Activated T-helper 17 cell treated with anti-CD3 and anti-CD28 coated beads, Interleukin-2, amount 50 U/mL, for 72 hours (primary cell): ENCODE measurements at regions not wholly inside any gene's neighbourhood (a gene's known extent, or its start where the extent isn't known, plus 50 kb on each side); places are given as distances from the start of the nearest gene placed in this dataset.

Source experiments
- ATAC-seq: fragments of 150-1000 bp; cut with Tn5 transposase; replicated peaks from 2 replicates; pipeline ENCODE4 v1.10.0; 2021; ENCODE audit warnings: mild to moderate bottlenecking, moderate library complexity
- H3K27ac Mint-ChIP-seq: one replicate; pipeline ENCODE4 v1.8.0; 2022; ENCODE audit warnings: mixed read lengths
- H3K27me3 Mint-ChIP-seq: one replicate; pipeline ENCODE4 v1.8.0; 2022; ENCODE audit warnings: mixed read lengths
- H3K36me3 Mint-ChIP-seq: one replicate; pipeline ENCODE4 v1.8.0; 2022; ENCODE audit warnings: low read depth, mild to moderate bottlenecking, mixed read lengths
- H3K4me1 Mint-ChIP-seq: one replicate; pipeline ENCODE4 v1.8.0; 2022; ENCODE audit warnings: mixed read lengths
- H3K4me3 Mint-ChIP-seq: one replicate; pipeline ENCODE4 v1.8.0; 2022; ENCODE audit warnings: mild to moderate bottlenecking, mixed read lengths
- H3K9me3 Mint-ChIP-seq: one replicate; pipeline ENCODE4 v1.8.0; 2022; ENCODE audit warnings: mixed read lengths

DNA sequence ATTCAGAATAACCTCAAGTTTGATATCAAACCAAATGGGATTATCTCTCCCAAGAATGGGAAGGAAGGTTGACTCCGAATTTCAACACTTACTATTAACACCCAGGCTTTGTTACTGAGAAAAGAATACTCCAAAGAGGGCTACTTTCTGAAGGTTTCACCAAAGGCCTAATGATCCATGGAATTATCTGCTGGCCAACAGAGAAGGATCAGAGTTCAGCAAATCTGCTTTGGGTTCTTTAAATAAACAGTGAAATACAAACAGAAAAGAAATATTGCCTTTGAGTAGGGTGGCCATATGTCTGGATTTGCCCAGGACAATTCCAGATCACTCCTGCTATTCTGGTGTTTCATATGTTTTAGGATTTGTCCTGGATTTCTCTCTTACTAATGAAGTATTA is 564.5 kb upstream of the PSMD7 start:
- Mint-ChIP-seq H3K27me3 (peaks cover 4% of the 10 kb centered on the region), H3K36me3 (no peaks in the 10 kb centered on the region), H3K4me3 (no peak overlapping the region), H3K9me3 (peaks cover 12% of the 10 kb centered on the region), H3K27ac (no peak overlapping the region), H3K4me1 (no peaks in the 10 kb centered on the region)
- no peak for ATAC-seq

DNA sequence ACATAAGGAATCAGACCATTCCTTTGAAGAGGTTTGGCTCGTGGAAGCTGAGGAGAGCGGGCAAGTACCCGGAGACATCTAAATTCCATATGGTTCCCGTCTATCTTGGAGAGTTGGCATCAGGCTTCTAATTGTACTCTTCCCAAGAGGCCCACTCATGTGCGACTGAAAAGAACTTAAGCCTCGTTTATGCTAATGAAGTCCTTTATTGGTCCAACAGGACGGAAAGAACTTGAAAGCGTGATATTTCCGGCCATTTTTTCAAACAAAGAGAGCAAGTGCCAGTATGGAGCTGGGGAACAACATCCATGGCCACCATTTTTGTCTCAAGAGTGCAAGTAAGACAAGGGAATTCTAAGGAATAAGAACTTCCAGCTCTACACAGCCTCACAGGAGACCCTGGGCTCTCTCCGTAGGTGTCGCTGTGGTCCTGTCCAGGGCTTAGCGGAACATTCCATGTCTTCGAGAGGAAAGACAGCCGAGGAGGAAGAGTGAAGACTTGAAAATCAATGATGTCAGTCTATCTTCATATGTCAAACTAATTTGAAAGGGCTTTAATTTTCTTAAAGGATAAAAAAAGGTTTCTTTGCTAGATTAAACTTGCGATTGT is 566.0 kb upstream of the PSMD7 start:
- Mint-ChIP-seq H3K27ac (no peak overlapping the region), H3K4me1 (no peaks in the 10 kb centered on the region), H3K9me3 (peaks cover 10% of the 10 kb centered on the region), H3K36me3 (no peaks in the 10 kb centered on the region), H3K4me3 (no peak overlapping the region), H3K27me3 (peaks cover 4% of the 10 kb centered on the region)
- no peak for ATAC-seq

DNA sequence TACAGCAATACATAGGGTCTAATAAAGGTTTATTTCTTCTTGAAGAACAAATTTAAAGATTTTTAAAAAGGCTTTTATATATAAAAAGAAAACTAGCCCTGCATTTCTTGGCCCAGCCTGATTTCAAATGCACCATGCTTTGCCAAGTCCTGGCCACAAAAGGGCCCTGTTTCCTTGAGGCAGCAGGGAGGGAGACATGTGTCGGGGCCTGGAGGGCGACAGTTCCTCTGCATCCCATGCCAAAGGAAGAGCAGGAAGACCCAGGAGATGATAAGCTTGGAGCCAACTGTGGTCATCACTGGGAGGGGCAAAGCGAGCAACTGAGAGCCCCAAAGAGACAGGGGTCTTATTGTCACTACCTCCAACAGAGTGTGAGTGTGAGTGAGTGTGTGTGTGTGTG is 571.5 kb upstream of the PSMD7 start:
- Mint-ChIP-seq H3K36me3 (no peaks in the 10 kb centered on the region), H3K4me3 (no peak overlapping the region), H3K4me1 (no peaks in the 10 kb centered on the region), H3K9me3 (peaks cover 8% of the 10 kb centered on the region), H3K27me3 (peaks cover 3% of the 10 kb centered on the region), H3K27ac (no peak overlapping the region)
- no peak for ATAC-seq

DNA sequence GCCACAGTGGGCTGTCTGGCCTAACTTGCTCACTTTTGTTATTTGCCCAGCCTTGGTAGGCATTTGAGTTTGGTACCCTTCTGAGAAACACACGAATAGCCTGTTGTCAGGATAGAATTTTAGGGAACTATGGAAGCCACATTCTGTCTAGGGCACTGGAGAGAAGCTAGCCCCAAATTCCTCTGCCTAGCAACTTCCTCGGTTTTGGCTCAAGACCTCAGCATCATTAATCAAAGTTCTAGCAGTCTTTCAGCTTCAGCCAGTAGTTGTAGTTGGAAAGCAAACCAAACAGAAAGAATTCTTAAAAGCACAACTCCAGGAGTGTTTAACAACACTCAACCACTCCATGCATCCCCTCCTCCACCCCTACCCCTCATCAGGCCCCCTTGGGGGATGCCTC is 572.1 kb upstream of the PSMD7 start:
- Mint-ChIP-seq H3K4me3 (no peak overlapping the region), H3K9me3 (peaks cover 6% of the 10 kb centered on the region)
- no peak for ATAC-seq

DNA sequence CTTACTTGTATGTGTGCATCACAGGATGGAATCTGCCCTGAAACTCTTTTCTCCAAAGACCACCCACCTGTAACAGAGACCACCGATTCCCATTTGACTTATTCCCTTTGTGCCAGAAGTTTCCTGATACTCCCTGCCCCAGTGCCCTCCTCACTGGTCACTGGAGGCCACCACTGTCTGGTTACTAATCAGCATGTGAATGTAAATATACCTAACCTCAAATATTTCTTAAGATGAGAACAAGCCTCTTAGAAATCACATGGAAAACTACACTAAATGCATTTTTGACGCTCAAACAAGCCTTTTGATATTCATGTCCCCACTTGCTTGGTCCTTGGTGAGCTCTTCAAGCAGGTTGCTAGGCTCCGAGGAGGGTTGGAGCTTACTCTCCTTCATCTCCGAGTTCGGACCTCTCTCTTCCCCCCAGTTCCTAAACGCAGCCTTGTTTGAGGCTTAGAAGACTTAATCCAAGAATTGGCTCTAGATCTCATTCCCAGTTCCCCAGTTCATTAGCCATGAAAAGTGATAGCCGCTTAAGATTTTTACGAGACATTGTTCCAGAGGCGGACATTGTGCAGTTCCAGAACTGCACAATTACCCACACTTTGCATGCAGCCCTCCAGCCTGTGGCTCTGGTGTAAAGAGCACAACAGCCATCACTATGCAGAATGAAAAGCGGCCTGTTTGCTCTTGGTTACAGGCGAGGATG is 579.2 kb upstream of the PSMD7 start:
- H3K36me3 Mint-ChIP-seq, result no peaks in the 10 kb centered on the region
- no peak overlapping the region for H3K4me3 Mint-ChIP-seq
- H3K27ac Mint-ChIP-seq, result no peak overlapping the region
- H3K4me1 Mint-ChIP-seq, result no peaks in the 10 kb centered on the region
- peaks cover 7% of the 10 kb centered on the region for H3K9me3 Mint-ChIP-seq
- peaks cover 3% of the 10 kb centered on the region for H3K27me3 Mint-ChIP-seq
- ATAC-seq, result no peak

More for the DNA sequence above, 572.1 kb upstream of the PSMD7 start:
- Mint-ChIP-seq H3K36me3 (no peaks in the 10 kb centered on the region), H3K4me1 (no peaks in the 10 kb centered on the region), H3K27ac (no peak overlapping the region), H3K27me3 (peaks cover 3% of the 10 kb centered on the region)

DNA sequence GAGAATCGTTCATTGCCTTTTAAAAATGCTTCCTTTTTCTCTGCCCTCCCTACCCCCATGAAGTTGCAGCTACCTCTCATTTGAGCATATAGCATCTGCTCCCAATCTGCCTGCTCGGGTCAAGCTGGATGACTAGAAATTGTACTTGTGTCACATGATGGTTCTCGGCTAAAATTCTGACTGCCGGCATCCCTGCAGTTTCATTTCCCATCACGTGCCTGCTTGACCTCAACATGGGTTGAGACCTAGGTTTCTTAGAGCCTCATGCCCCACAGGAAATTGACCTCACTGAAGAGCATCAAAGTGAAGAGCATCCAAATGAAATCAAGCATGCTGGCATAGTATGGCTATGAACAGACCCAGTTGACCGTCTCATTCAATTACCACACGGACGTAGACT is 581.6 kb upstream of the PSMD7 start:
- H3K9me3 Mint-ChIP-seq, result peaks cover 7% of the 10 kb centered on the region
- H3K4me3 Mint-ChIP-seq, result no peak overlapping the region
- no peaks in the 10 kb centered on the region for H3K4me1 Mint-ChIP-seq
- H3K36me3 Mint-ChIP-seq, result no peaks in the 10 kb centered on the region
- H3K27me3 Mint-ChIP-seq, result no peaks in the 10 kb centered on the region
- ATAC-seq, result no peak
- no peak overlapping the region for H3K27ac Mint-ChIP-seq

DNA sequence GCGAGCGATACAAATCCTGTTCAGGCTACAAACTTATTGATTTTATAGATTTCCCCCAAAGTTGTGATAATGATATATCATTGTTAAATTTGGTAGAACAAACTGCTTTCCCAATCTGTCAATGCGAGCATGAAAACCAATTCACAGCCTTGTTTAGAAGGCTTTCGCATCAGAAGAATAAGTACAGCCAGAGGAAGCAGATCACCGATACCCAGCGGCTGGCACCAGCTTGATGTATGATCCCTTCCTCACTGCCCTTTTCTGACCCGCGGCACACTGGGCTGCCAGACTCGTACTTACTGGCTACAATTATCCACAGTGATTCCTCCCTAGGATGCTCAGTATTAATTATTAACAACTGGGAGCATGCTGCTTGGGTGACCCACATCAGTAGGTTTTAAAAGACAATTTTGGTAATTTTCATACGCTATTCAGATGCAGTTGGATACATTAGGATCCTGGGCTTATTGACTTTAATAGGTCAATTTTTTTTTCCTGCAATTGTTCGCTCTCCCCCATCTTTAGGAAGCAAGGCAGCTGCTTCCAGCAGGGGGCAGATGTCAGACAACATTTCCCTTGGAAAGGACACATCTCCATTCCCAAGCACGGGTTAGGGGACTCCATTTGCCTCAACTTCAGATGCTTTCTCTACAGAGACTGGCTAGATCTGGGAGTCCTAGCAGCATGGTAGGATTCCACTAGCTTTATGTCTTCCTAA is 582.7 kb upstream of the PSMD7 start:
- no peak for ATAC-seq
- no peak overlapping the region for H3K27ac Mint-ChIP-seq
- no peaks in the 10 kb centered on the region for H3K4me1 Mint-ChIP-seq
- peaks cover 7% of the 10 kb centered on the region for H3K9me3 Mint-ChIP-seq
- H3K36me3 Mint-ChIP-seq, result no peaks in the 10 kb centered on the region
- H3K27me3 Mint-ChIP-seq, result no peaks in the 10 kb centered on the region
- no peak overlapping the region for H3K4me3 Mint-ChIP-seq

DNA sequence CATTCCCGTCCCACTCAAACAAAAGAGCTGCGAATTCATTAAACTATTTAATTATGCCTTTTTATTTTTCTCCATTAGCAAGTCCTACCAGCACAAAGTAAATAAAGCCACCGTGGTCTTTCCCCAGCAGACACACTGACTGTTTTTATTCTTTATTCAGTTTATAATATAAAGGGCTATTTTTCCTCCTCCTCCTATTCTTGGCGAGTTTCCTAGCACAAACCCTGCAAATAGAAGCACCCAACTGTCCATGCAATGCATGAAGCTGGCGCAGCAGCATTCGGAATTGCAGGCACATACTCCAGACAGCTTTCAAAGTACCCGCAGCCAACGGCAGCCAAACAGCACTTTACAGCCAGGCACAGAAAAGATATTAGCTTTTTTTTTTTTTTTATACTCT is 583.4 kb upstream of the PSMD7 start:
- Mint-ChIP-seq H3K27ac (no peak overlapping the region), H3K4me1 (no peaks in the 10 kb centered on the region), H3K4me3 (no peak overlapping the region), H3K9me3 (peaks cover 7% of the 10 kb centered on the region), H3K27me3 (no peaks in the 10 kb centered on the region), H3K36me3 (no peaks in the 10 kb centered on the region)
- no peak for ATAC-seq

DNA sequence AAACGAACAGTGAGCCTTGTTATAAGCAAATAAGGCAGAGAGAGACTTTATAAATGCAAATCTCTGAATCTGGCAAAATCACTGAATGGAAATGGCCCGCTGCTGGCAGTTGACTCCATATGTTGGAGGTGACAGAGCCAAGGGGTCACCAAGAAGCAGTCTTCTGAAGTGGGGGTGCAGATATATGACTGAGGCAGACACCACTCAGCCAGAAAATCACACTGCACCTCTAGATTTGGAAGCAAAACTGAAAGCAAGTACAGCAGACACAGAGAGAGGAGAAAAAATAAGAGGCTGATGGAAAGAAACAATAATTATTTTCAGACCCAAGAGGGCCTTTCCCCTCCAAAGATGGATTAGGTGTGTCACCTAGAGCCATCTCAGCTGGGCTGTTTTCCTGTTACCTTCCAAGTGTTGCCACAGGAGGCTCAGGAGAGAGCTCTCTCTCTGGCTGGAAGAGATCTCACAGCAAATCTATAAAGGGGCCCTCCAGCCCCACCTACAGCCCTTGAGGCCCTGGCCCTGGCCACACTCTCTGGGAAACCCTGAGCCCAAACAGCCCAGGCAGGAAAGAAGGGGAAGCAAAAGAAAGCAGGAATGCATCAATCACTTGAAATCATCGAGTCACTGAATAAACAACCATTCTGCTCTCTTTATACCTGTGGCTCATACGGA is 585.1 kb upstream of the PSMD7 start:
- Mint-ChIP-seq H3K27me3 (no peaks in the 10 kb centered on the region), H3K9me3 (peaks cover 7% of the 10 kb centered on the region), H3K36me3 (no peaks in the 10 kb centered on the region), H3K4me1 (no peaks in the 10 kb centered on the region), H3K4me3 (no peak overlapping the region), H3K27ac (no peak overlapping the region)
- ATAC-seq, result no peak

DNA sequence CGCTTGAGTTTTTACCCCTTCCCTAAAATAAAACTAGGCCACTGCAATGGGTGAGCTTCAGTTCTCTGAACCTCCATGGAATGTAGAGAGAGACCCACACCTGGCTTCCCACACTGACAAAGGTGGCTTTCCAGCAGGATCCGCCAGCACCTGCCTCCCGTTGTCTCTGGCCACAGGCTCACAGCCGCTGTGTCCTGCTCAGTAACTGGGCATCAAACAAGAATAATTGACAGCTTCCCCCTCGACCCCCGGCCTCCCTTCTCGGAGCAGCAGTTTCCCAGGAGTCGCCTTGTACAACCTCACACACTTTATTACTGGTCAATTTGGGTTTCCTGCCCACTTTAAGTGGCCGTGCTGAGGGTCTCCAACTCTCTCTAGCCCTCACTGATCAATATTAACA is 586.1 kb upstream of the PSMD7 start:
- H3K36me3 Mint-ChIP-seq, result no peaks in the 10 kb centered on the region
- H3K27me3 Mint-ChIP-seq, result no peaks in the 10 kb centered on the region
- H3K9me3 Mint-ChIP-seq, result peaks cover 7% of the 10 kb centered on the region
- no peak overlapping the region for H3K4me3 Mint-ChIP-seq
- H3K27ac Mint-ChIP-seq, result no peak overlapping the region
- no peak for ATAC-seq
- no peaks in the 10 kb centered on the region for H3K4me1 Mint-ChIP-seq

DNA sequence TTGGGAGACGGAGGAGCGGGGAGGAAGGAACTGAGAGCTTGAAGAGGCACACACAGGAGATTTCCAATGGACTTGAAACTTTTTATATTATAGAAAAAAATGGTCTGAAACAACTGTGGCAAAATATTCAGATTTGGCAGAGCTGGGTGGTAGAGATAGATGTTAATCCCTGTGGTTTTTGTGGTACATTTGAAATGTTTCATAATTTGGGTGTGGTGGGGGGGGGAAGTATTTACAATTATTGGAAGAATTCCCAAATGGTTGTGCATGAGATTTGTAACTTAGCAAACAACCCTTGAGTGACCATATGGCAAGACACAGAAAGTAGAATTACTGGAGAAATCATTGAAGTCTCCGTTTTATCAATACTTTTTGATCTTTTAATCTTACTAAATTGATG is 588.8 kb upstream of the PSMD7 start:
- Mint-ChIP-seq H3K4me3 (no peak overlapping the region), H3K27me3 (no peaks in the 10 kb centered on the region), H3K9me3 (no peaks in the 10 kb centered on the region), H3K36me3 (no peaks in the 10 kb centered on the region), H3K27ac (no peak overlapping the region), H3K4me1 (no peaks in the 10 kb centered on the region)
- ATAC-seq, result no peak

DNA sequence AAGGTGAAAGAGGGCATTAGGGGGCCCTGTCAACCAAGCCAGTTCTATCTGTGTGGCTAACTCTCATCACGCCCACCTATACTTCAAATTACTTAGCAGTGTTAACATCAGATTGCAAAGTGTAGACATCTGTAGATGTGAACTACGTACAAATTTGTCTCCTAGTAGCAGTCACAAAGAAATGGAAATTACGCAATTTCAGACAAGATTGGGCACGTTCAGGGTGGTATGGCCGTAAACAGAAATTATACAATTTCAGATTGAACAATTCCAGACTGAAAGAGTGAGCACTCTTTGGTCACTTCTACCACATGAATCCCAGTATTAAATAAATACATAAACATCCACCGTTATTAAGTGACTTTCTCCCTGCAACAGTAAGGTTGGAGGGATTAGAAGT is 592.7 kb upstream of the PSMD7 start:
- no peaks in the 10 kb centered on the region for H3K9me3 Mint-ChIP-seq
- no peaks in the 10 kb centered on the region for H3K4me1 Mint-ChIP-seq
- H3K4me3 Mint-ChIP-seq, result no peak overlapping the region
- H3K27me3 Mint-ChIP-seq, result no peaks in the 10 kb centered on the region
- ATAC-seq, result no peak
- H3K36me3 Mint-ChIP-seq, result no peaks in the 10 kb centered on the region
- H3K27ac Mint-ChIP-seq, result no peak overlapping the region

DNA sequence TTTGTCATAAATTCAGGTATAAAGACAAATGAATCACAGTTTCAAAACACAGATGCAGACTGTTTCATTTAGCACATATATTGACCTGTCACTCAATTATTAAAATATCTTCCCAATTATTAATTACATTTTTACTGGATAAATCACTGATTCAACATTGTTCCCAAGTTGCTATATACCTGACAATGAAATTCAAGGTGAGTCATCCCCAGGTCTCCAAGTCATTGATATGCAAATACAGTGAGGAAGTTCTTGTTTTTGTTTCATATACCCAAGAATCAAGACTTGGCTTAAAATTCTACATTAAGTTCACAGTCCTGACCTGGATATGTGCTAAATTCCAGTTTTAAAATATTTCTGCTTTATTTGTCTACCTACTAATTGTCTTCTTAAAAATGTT is 599.3 kb upstream of the PSMD7 start:
- ATAC-seq, result no peak
- Mint-ChIP-seq H3K4me3 (no peak overlapping the region), H3K36me3 (no peaks in the 10 kb centered on the region), H3K27me3 (no peaks in the 10 kb centered on the region), H3K4me1 (no peaks in the 10 kb centered on the region), H3K9me3 (peaks cover 4% of the 10 kb centered on the region), H3K27ac (no peak overlapping the region)

DNA sequence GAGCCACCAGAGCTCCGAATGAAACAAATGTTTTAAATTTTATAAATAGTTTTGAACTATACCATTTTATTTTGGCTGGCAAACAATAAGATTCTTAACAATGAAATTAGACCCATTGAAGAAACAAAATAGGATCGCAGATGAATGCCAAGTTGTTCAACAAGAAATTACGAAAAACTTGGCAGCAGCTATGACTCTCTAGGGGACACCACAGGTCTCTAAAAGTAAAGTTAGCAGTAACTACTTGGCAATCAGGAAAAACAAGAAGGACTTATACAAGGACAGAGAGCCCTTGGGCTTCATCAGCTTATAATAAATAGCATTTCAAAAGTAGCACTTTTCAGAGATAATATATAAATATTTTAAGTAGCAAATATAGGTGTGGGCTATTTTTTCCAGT is 603.8 kb upstream of the PSMD7 start:
- Mint-ChIP-seq H3K27me3 (no peaks in the 10 kb centered on the region), H3K4me3 (no peak overlapping the region), H3K9me3 (peaks cover 4% of the 10 kb centered on the region), H3K27ac (no peak overlapping the region), H3K4me1 (no peaks in the 10 kb centered on the region), H3K36me3 (no peaks in the 10 kb centered on the region)
- no peak for ATAC-seq

DNA sequence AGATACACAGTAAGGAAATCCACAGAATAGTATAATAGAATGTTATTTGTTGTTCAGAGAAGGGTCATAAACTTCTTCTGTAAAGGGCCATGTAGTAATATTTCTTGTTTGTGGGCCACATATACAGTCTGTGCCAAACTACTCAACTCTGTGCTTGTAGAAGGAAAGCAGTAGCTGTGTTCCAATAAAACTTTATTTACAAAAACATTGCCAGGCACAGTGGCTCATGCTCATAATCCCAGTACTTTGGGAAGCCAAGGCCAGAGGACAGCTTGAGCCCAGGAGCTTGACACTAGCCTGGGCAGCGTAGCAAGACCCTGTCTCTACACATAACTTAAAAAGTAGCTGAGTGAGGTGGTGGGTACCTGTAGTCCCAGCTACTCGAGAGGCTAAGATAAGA is 612.8 kb upstream of the PSMD7 start:
- Mint-ChIP-seq H3K36me3 (no peaks in the 10 kb centered on the region), H3K27me3 (no peaks in the 10 kb centered on the region), H3K9me3 (no peaks in the 10 kb centered on the region), H3K27ac (no peak overlapping the region), H3K4me3 (no peak overlapping the region), H3K4me1 (no peaks in the 10 kb centered on the region)
- ATAC-seq, result no peak
